HG03439 (cell line): ENCODE measurements at regions not wholly inside any gene's neighbourhood (a gene's known extent, or its start where the extent isn't known, plus 50 kb on each side); places are given as distances from the start of the nearest gene placed in this dataset.

ENCODE experiments used
- ATAC-seq: cut with Tn5 transposase; IDR thresholded peaks from one replicate; pipeline ENCODE4 v1.9.1; 2021; ENCODE audit warnings: mild to moderate bottlenecking, moderate library complexity; ENCODE audit not compliant: unreplicated experiment

- ATAC-seq = no peak
Observed at GRCh38 chr2:41919135-41919534, 128.7 kb upstream of the PKDCC start.

GRCh38 chr2:41920181-41920580 is 127.6 kb upstream of the PKDCC start:
- no peak for ATAC-seq

- ATAC-seq = no peak
Observed at GRCh38 chr2:41920812-41921211, 127.0 kb upstream of the PKDCC start.

- ATAC-seq = no peak
Observed at GRCh38 chr2:41922177-41922576, 125.6 kb upstream of the PKDCC start.

GRCh38 chr2:41923156-41923786 is 124.5 kb upstream of the PKDCC start:
- ATAC-seq = no peak

- ATAC-seq = no peak
Observed at GRCh38 chr2:41924024-41924423, 123.8 kb upstream of the PKDCC start.

- no peak for ATAC-seq
Observed at GRCh38 chr2:41924709-41925408, 123.0 kb upstream of the PKDCC start.

- no peak for ATAC-seq
Observed at GRCh38 chr2:41925712-41926111, 122.1 kb upstream of the PKDCC start.

GRCh38 chr2:41926614-41927580 is 120.9 kb upstream of the PKDCC start:
- ATAC-seq = no peak

GRCh38 chr2:41927581-41928264 is 120.1 kb upstream of the PKDCC start:
- ATAC-seq = no peak

- no peak for ATAC-seq
Observed at GRCh38 chr2:41928526-41928925, 119.3 kb upstream of the PKDCC start.

- peak; percentile 77 for ATAC-seq
Observed at GRCh38 chr2:41930807-41931566, 116.8 kb upstream of the PKDCC start.

GRCh38 chr2:41932241-41933045 is 115.4 kb upstream of the PKDCC start:
- no peak for ATAC-seq

GRCh38 chr2:41933046-41933420 is 114.8 kb upstream of the PKDCC start:
- no peak for ATAC-seq

GRCh38 chr2:41933585-41934320 is 114.1 kb upstream of the PKDCC start:
- ATAC-seq = no peak

GRCh38 chr2:41934329-41934958 is 113.4 kb upstream of the PKDCC start:
- ATAC-seq = no peak

GRCh38 chr2:41935002-41935401 is 112.8 kb upstream of the PKDCC start:
- ATAC-seq = no peak

GRCh38 chr2:41935825-41936224 is 112.0 kb upstream of the PKDCC start:
- ATAC-seq = no peak
